GM12878 (cell line): ENCODE measurements at regions not wholly inside any gene's neighbourhood (a gene's known extent, or its start where the extent isn't known, plus 50 kb on each side); places are given as distances from the start of the nearest gene placed in this dataset.

ENCODE experiments used
- ATAC-seq: fragments of 200-7000 bp; cut with Tn5 transposase; 3 replicates; pipeline ENCODE4 v1.9.1; 2020; ENCODE audit warnings: mild to moderate bottlenecking, moderate library complexity
- BruUV-seq: library from RNA; stranded (reverse); fragments of 400-500 nt; replicated peaks from 2 replicates; lab custom pipeline; 2021; lab: Mats Ljungman, UMichigan
- CTCF ChIA-PET: fragments of 300-600 bp; sonication (Branson Sonifier 250); formaldehyde crosslinking; extraction: SDS; loops from one replicate; lab custom pipeline; 2021; ENCODE audit warnings: inconsistent platforms; lab: Yijun Ruan, JAX
- POLR2A ChIA-PET: fragments of 350-600 bp; formaldehyde crosslinking; extraction: SDS; loops from one replicate; lab custom pipeline; 2021; ENCODE audit warnings: inconsistent platforms; lab: Charles Lee
- RAD21 ChIA-PET: fragments of 300-600 bp; sonication (Branson Sonifier 250); formaldehyde crosslinking; loops from one replicate; lab custom pipeline; 2023; ENCODE audit warnings: antibody characterized with exemption; ENCODE audit not compliant: unreplicated experiment; lab: Charles Lee
- SMC1A ChIA-PET: fragments of 300-600 bp; sonication (Branson Sonifier 250); formaldehyde crosslinking; loops from one replicate; lab custom pipeline; 2023; ENCODE audit not compliant: unreplicated experiment, uncharacterized antibody; lab: Charles Lee
- DNase-seq: peaks from one replicate; pipeline ENCODE4 v3.0.0-alpha.2; 2011; ENCODE audit warnings: low read depth, low spot score
- FAIRE-seq: peaks from 3 replicates; lab custom pipeline; 2011; peaks lifted over from hg19 to GRCh38; lab: Jason Lieb, UNC
- H2AFZ ChIP-seq: 2 replicates; pipeline ENCODE4 v1.6.0; 2011; ENCODE audit warnings: low read depth, low read length, control low read depth; ENCODE audit not compliant: control insufficient read depth
- H3K27ac ChIP-seq: 2 replicates; pipeline ENCODE4 v1.5.1; 2011; ENCODE audit warnings: control low read depth; ENCODE audit not compliant: control insufficient read depth, insufficient read depth
- H3K27me3 ChIP-seq, 2 experiments: replicated peaks in 1 of 2; 2 replicates each; pipeline versions ENCODE4 v1.6.0 to v1.6.1; 2011; ENCODE audit warnings: low read length in 1 of 2; ENCODE audit not compliant: control insufficient read depth in 2 of 2, insufficient read depth in 2 of 2
- H3K36me3 ChIP-seq, 2 experiments: 2 replicates each; pipeline ENCODE4 v1.5.1; 2011; ENCODE audit warnings: low read length in 1 of 2; ENCODE audit not compliant: control insufficient read depth in 2 of 2, insufficient read depth in 2 of 2
- H3K4me1 ChIP-seq: 2 replicates; pipeline ENCODE4 v1.6.1; 2011; ENCODE audit warnings: mild to moderate bottlenecking, low read length, moderate library complexity, mixed read lengths; ENCODE audit not compliant: control insufficient read depth, insufficient read depth
- H3K4me2 ChIP-seq: 2 replicates; pipeline ENCODE4 v1.6.0; 2011; ENCODE audit warnings: control low read depth; ENCODE audit not compliant: control insufficient read depth, insufficient read depth
- H3K4me3 ChIP-seq: fragments of 200-600 bp; sonication (generic); 2 replicates; pipeline ENCODE4 v1.5.1; 2016
- H3K79me2 ChIP-seq: 2 replicates; pipeline ENCODE4 v1.6.0; 2011; ENCODE audit warnings: low read length; ENCODE audit not compliant: control insufficient read depth, insufficient read depth
- H3K9ac ChIP-seq: 2 replicates; pipeline ENCODE4 v1.8.0; 2011; ENCODE audit warnings: low read length, control low read depth, mixed read lengths; ENCODE audit not compliant: control insufficient read depth, insufficient read depth
- H3K9me3 ChIP-seq: replicated peaks from 3 replicates; pipeline ENCODE4 v1.5.1; 2011; ENCODE audit warnings: mild to moderate bottlenecking, low read length; ENCODE audit not compliant: control insufficient read depth, insufficient read depth
- H4K20me1 ChIP-seq: 2 replicates; pipeline ENCODE4 v1.6.0; 2011; ENCODE audit not compliant: control insufficient read depth, insufficient read depth
- BMI1 ChIP-seq: fragments of 450-650 bp; IDR thresholded peaks from 2 replicates; pipeline ENCODE4 v1.6.1; 2016; ENCODE audit warnings: mild to moderate bottlenecking, moderate library complexity, borderline replicate concordance
- CHD1 ChIP-seq: IDR thresholded peaks from 2 replicates; pipeline ENCODE4 v1.6.1; 2012; ENCODE audit warnings: low read depth, low read length, improper control_type of control experiment
- CREB1 ChIP-seq: IDR thresholded peaks from 2 replicates; pipeline ENCODE4 v1.6.1; 2012; ENCODE audit warnings: low read depth, mild to moderate bottlenecking, inconsistent platforms
- EED ChIP-seq: sonication (generic); IDR thresholded peaks from 2 replicates; pipeline ENCODE4 v1.6.1; 2016; ENCODE audit warnings: antibody characterized with exemption, low read depth
- HCFC1 ChIP-seq: fragments of 150-350 bp; IDR thresholded peaks from 2 replicates; pipeline ENCODE4 v1.6.1; 2014; ENCODE audit warnings: low read length
- IRF4 ChIP-seq: IDR thresholded peaks from 2 replicates; pipeline ENCODE4 v1.6.1; 2011; ENCODE audit warnings: low read depth, low read length
- MEF2A ChIP-seq: IDR thresholded peaks from 2 replicates; pipeline ENCODE4 v1.6.1; 2011; ENCODE audit warnings: low read depth, mild to moderate bottlenecking, low read length, moderate library complexity; ENCODE audit not compliant: insufficient read depth
- NR2C1 ChIP-seq: fragments of 450-650 bp; IDR thresholded peaks from 2 replicates; pipeline ENCODE4 v1.6.1; 2017; ENCODE audit warnings: antibody characterized with exemption, mild to moderate bottlenecking, moderate library complexity
- POU2F2 ChIP-seq: IDR thresholded peaks from 3 replicates; pipeline ENCODE4 v1.6.1; 2011; ENCODE audit warnings: low read depth, mild to moderate bottlenecking, low read length, borderline replicate concordance
- RFX5 ChIP-seq: IDR thresholded peaks from 2 replicates; pipeline ENCODE4 v1.6.1; 2011; ENCODE audit warnings: low read depth, low read length, improper control_type of control experiment
- SMARCA5 ChIP-seq: fragments of 450-650 bp; IDR thresholded peaks from 2 replicates; pipeline ENCODE4 v1.6.1; 2017; ENCODE audit warnings: mild to moderate bottlenecking
- SUPT20H ChIP-seq: IDR thresholded peaks from 2 replicates; pipeline ENCODE4 v1.6.1; 2011; ENCODE audit warnings: low read depth, mild to moderate bottlenecking, low read length, moderate library complexity, borderline replicate concordance; ENCODE audit not compliant: control insufficient read depth
- ZBED1 ChIP-seq: IDR thresholded peaks from 2 replicates; pipeline ENCODE4 v1.6.1; 2016; ENCODE audit warnings: borderline replicate concordance
- ZNF622 ChIP-seq: fragments of 450-650 bp; IDR thresholded peaks from 2 replicates; pipeline ENCODE4 v1.6.1; 2017; ENCODE audit warnings: mild to moderate bottlenecking, inconsistent platforms
- WGBS: methylation state at CpG from one replicate; pipeline ENCODE4 v1.1.6; 2016; ENCODE audit warnings: low lambda C conversion rate; ENCODE audit not compliant: insufficient replicate concordance, insufficient coverage; ENCODE audit errors: missing lambda C conversion rate; 5-methylcytosine and 5-hydroxymethylcytosine counted together
- in situ Hi-C: fragments of 300-500 bp; cut with MboI; formaldehyde crosslinking; loops from 9 replicates; pipeline ENCODE4 v1.14.3; 2018; ENCODE audit warnings: mixed read lengths
- intact Hi-C: fragments of 100-400 bp; cut with micrococcal nuclease; formaldehyde crosslinking; loops from one replicate; pipeline ENCODE4 v1.14.2; 2022; ENCODE audit not compliant: unreplicated experiment
- TF ChIP-seq, protein P1 (sequence below): fragments of 150-350 bp; IDR thresholded peaks from 2 replicates; pipeline ENCODE4 v1.6.1; 2016; ENCODE audit warnings: low read depth, low read length
- TF ChIP-seq, protein P2 (sequence below): IDR thresholded peaks from 2 replicates; pipeline ENCODE4 v1.6.1; 2011; ENCODE audit warnings: borderline replicate concordance, low read depth, mild to moderate bottlenecking, moderate library complexity, mixed read lengths, low read length; ENCODE audit not compliant: insufficient read depth; ENCODE audit errors: extremely low read length
- TF ChIP-seq, protein P3 (sequence below): fragments of 450-650 bp; conservative IDR thresholded peaks from 2 replicates; pipeline ENCODE4 v1.6.1; 2017; ENCODE audit warnings: mild to moderate bottlenecking, moderate library complexity
- TF ChIP-seq, protein P4 (sequence below): IDR thresholded peaks from 2 replicates; pipeline ENCODE4 v1.6.1; 2012; ENCODE audit warnings: low read depth, low read length, improper control_type of control experiment

DNA sequence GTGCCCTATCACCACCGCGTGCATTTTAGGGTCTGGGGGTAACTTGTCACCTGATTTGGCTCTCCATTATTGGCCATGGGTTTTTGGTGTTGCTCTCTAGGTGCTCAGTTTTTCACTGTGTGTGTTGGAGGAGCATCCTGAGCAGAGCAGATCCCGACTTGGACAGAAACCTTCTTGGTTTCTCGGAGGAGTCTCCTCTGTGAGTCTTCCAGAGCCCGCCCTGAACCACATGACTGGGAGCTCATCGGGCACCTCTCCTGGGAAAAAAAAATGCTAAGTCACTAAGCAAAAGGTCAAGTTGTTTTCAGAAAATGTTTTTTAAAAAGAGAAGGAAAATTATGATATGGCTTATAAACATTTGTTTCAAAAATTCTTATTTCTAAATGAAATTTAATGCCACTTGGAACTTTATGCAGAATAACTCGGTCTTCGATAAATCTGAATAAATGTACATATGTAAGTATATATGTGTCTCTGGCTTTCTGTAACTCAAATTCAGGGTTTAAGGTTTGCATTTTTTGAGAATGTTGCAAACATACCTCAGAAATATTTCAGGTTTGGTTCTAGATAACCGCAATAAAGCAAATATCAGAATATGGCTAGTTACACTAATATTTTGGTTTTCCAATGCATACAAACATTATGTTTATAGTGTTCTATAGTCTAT lies 255.2 kb downstream of the AUH start:
- no peaks in the 10 kb centered on the region for H3K4me1 ChIP-seq
- H3K27me3 ChIP-seq: peaks cover 2 to 3% of the 10 kb centered on the region in 2 experiments; a peak in 2 of 4 replicates
- H3K27ac ChIP-seq: no peak overlapping the region
- TF ChIP-seq NR2C1: no peak
- TF ChIP-seq CREB1: no peak
- TF ChIP-seq, protein P1, sequence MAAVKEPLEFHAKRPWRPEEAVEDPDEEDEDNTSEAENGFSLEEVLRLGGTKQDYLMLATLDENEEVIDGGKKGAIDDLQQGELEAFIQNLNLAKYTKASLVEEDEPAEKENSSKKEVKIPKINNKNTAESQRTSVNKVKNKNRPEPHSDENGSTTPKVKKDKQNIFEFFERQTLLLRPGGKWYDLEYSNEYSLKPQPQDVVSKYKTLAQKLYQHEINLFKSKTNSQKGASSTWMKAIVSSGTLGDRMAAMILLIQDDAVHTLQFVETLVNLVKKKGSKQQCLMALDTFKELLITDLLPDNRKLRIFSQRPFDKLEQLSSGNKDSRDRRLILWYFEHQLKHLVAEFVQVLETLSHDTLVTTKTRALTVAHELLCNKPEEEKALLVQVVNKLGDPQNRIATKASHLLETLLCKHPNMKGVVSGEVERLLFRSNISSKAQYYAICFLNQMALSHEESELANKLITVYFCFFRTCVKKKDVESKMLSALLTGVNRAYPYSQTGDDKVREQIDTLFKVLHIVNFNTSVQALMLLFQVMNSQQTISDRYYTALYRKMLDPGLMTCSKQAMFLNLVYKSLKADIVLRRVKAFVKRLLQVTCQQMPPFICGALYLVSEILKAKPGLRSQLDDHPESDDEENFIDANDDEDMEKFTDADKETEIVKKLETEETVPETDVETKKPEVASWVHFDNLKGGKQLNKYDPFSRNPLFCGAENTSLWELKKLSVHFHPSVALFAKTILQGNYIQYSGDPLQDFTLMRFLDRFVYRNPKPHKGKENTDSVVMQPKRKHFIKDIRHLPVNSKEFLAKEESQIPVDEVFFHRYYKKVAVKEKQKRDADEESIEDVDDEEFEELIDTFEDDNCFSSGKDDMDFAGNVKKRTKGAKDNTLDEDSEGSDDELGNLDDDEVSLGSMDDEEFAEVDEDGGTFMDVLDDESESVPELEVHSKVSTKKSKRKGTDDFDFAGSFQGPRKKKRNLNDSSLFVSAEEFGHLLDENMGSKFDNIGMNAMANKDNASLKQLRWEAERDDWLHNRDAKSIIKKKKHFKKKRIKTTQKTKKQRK: no peak
- TF ChIP-seq SUPT20H: no peak
- TF ChIP-seq BMI1: no peak
- TF ChIP-seq IRF4: no peak
- TF ChIP-seq RFX5: no peak
- TF ChIP-seq, protein P2, sequence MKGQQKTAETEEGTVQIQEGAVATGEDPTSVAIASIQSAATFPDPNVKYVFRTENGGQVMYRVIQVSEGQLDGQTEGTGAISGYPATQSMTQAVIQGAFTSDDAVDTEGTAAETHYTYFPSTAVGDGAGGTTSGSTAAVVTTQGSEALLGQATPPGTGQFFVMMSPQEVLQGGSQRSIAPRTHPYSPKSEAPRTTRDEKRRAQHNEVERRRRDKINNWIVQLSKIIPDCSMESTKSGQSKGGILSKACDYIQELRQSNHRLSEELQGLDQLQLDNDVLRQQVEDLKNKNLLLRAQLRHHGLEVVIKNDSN: no peak
- no peak for TF ChIP-seq ZNF622
- TF ChIP-seq, protein P3, sequence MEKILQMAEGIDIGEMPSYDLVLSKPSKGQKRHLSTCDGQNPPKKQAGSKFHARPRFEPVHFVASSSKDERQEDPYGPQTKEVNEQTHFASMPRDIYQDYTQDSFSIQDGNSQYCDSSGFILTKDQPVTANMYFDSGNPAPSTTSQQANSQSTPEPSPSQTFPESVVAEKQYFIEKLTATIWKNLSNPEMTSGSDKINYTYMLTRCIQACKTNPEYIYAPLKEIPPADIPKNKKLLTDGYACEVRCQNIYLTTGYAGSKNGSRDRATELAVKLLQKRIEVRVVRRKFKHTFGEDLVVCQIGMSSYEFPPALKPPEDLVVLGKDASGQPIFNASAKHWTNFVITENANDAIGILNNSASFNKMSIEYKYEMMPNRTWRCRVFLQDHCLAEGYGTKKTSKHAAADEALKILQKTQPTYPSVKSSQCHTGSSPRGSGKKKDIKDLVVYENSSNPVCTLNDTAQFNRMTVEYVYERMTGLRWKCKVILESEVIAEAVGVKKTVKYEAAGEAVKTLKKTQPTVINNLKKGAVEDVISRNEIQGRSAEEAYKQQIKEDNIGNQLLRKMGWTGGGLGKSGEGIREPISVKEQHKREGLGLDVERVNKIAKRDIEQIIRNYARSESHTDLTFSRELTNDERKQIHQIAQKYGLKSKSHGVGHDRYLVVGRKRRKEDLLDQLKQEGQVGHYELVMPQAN: no peak
- no peak for TF ChIP-seq SMARCA5
- no peak for TF ChIP-seq MEF2A
- TF ChIP-seq HCFC1: no peak
- TF ChIP-seq ZBED1: no peak
- no peak for TF ChIP-seq POU2F2
- TF ChIP-seq, protein P4, sequence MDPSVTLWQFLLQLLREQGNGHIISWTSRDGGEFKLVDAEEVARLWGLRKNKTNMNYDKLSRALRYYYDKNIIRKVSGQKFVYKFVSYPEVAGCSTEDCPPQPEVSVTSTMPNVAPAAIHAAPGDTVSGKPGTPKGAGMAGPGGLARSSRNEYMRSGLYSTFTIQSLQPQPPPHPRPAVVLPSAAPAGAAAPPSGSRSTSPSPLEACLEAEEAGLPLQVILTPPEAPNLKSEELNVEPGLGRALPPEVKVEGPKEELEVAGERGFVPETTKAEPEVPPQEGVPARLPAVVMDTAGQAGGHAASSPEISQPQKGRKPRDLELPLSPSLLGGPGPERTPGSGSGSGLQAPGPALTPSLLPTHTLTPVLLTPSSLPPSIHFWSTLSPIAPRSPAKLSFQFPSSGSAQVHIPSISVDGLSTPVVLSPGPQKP: no peak
- no peak for TF ChIP-seq EED
- TF ChIP-seq CHD1: no peak
- no peaks in the 10 kb centered on the region for H3K79me2 ChIP-seq
- no peaks in the 10 kb centered on the region for H3K36me3 ChIP-seq
- no peak for DNase-seq
- no TSS peak for BruUV-seq
- H3K4me2 ChIP-seq: no peak overlapping the region
- H3K4me3 ChIP-seq: no peak overlapping the region
- WGBS: 74% methylated on average over 9 of the region's 9 CpGs
- SMC1A ChIA-PET: no interaction called here
- no peaks in the 10 kb centered on the region for H4K20me1 ChIP-seq
- CTCF ChIA-PET: no interaction called here
- H3K9me3 ChIP-seq: peaks cover 2% of the 10 kb centered on the region; the same call in 2 of the 3 replicates
- H3K9ac ChIP-seq: no peak overlapping the region
- in situ Hi-C loops: no loop called here
- RAD21 ChIA-PET: no interaction called here
- no peak for FAIRE-seq
- ATAC-seq: no peak
- intact Hi-C loops: no loop called here
- POLR2A ChIA-PET: no interaction called here
- H2AFZ ChIP-seq: no peak overlapping the region
